SU-DHL-6 (cell line): ENCODE measurements at regions not wholly inside any gene's neighbourhood (a gene's known extent, or its start where the extent isn't known, plus 50 kb on each side); places are given as distances from the start of the nearest gene placed in this dataset.

Experiments used
- H2AFZ ChIP-seq: fragments of 200-600 bp; sonication (generic); 2 replicates; pipeline ENCODE4 v1.6.1; 2014; ENCODE audit warnings: low read depth, mild to moderate bottlenecking, moderate library complexity, mixed read lengths, antibody characterized with exemption, low read length; ENCODE audit not compliant: severe bottlenecking
- H3F3A ChIP-seq: fragments of 200-600 bp; shearing (Covaris generic); 2 replicates; pipeline ENCODE4 v1.6.0; 2016; ENCODE audit warnings: antibody characterized with exemption, mild to moderate bottlenecking; ENCODE audit not compliant: insufficient read depth
- H3K27ac ChIP-seq: fragments of 200-600 bp; sonication (generic); 2 replicates; pipeline ENCODE4 v1.5.1; 2016; ENCODE audit warnings: low read depth, mild to moderate bottlenecking, low read length, moderate library complexity, mixed read lengths
- H3K27me3 ChIP-seq: fragments of 200-600 bp; sonication (generic), shearing (Covaris generic); 2 replicates; pipeline ENCODE4 v1.6.0; 2014; ENCODE audit warnings: mild to moderate bottlenecking, low read length
- H3K36me3 ChIP-seq: fragments of 200-600 bp; sonication (generic); 2 replicates; pipeline ENCODE4 v1.6.1; 2014; ENCODE audit warnings: mild to moderate bottlenecking, low read length, mixed read lengths
- H3K4me2 ChIP-seq: fragments of 300-600, 200-600 bp; shearing (Covaris generic), sonication (generic); 2 replicates; pipeline ENCODE4 v1.6.0; 2014; ENCODE audit warnings: low read length, low read depth, mild to moderate bottlenecking; ENCODE audit not compliant: poor library complexity, severe bottlenecking
- H3K4me3 ChIP-seq: fragments of 200-600 bp; sonication (generic); 2 replicates; pipeline ENCODE4 v1.5.1; 2014; ENCODE audit warnings: antibody characterized with exemption, low read length, mild to moderate bottlenecking, mixed read lengths; ENCODE audit not compliant: insufficient read depth, poor library complexity, severe bottlenecking
- H3K79me2 ChIP-seq: fragments of 200-600 bp; sonication (generic); 2 replicates; pipeline ENCODE4 v1.6.1; 2014; ENCODE audit warnings: mild to moderate bottlenecking, low read length, moderate library complexity; ENCODE audit not compliant: insufficient read depth
- H3K9ac ChIP-seq: fragments of 200-600 bp; sonication (generic); 2 replicates; pipeline ENCODE4 v1.7.0; 2014; ENCODE audit warnings: mild to moderate bottlenecking, low read length
- H3K9me2 ChIP-seq: fragments of 200-600 bp; sonication (generic); replicated peaks from 2 replicates; pipeline ENCODE4 v1.6.1; 2014; ENCODE audit warnings: low read length; ENCODE audit not compliant: insufficient read depth
- H3K9me3 ChIP-seq: fragments of 200-600 bp; sonication (generic); 2 replicates; pipeline ENCODE4 v1.6.1; 2014; ENCODE audit warnings: low read length, mixed read lengths; ENCODE audit not compliant: insufficient read depth
- H4K20me1 ChIP-seq: fragments of 200-600 bp; sonication (generic); 2 replicates; pipeline ENCODE4 v1.6.1; 2014; ENCODE audit warnings: low read depth, mild to moderate bottlenecking, antibody characterized with exemption, low read length, moderate library complexity, mixed read lengths
- EZH2phosphoT487 ChIP-seq: fragments of 200-600 bp; sonication (generic), shearing (Covaris generic); conservative IDR thresholded peaks from 2 replicates; pipeline ENCODE4 v1.6.1; 2018; ENCODE audit warnings: mild to moderate bottlenecking, antibody characterized with exemption, low read length, moderate library complexity, mixed read lengths
- TF ChIP-seq, protein P1 (sequence below): fragments of 200-600 bp; sonication (generic); IDR thresholded peaks from one replicate; pipeline ENCODE4 v1.5.1; 2017; ENCODE audit warnings: antibody characterized with exemption, mild to moderate bottlenecking, low read length, moderate library complexity; ENCODE audit not compliant: insufficient read depth, poor library complexity, severe bottlenecking

DNA sequence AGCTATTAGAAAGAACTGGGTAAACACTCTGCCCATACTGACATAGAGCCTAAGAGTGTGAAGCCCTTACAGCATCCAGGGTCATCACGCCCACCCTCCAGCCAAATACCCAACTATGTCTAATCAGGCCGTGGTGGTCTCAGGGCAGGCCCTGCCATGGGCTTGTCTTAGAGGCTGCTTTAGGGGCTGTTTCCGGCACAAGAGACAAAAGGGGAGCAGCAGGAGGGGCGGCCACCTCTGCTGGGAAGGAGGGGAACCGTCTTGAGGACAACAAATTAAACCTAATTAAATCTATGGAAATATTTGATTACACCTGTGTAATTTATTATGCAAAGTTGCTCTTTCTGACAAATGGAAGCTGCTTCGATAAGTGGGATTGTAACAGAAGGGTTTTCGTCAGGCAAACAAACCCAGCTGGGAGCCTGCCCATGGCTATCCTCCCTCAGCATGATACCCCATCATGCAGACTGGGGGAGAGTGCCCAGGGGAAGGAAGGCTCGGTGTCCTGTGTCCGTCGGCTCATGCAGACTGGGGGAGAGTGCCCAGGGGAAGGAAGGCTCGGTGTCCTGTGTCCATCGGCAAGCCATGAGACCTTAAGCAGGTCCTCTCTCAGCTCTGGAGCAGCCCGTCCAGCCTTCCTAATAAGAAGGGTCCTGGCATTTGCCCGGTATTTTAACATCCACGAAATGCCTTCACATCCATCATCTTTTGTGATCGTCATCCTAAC is 163.6 kb upstream of the B3GAT1 start:
- H4K20me1 ChIP-seq = no peaks in the 10 kb centered on the region
- H3K27me3 ChIP-seq = no peaks in the 10 kb centered on the region
- no peak overlapping the region for H2AFZ ChIP-seq
- no peaks in the 10 kb centered on the region for H3K36me3 ChIP-seq
- no peaks in the 10 kb centered on the region for H3K9me2 ChIP-seq
- no peak overlapping the region for H3K4me3 ChIP-seq
- no peak overlapping the region for H3K27ac ChIP-seq
- H3K9me3 ChIP-seq = no peaks in the 10 kb centered on the region
- TF ChIP-seq EZH2phosphoT487 = no peak
- TF ChIP-seq, protein P1, sequence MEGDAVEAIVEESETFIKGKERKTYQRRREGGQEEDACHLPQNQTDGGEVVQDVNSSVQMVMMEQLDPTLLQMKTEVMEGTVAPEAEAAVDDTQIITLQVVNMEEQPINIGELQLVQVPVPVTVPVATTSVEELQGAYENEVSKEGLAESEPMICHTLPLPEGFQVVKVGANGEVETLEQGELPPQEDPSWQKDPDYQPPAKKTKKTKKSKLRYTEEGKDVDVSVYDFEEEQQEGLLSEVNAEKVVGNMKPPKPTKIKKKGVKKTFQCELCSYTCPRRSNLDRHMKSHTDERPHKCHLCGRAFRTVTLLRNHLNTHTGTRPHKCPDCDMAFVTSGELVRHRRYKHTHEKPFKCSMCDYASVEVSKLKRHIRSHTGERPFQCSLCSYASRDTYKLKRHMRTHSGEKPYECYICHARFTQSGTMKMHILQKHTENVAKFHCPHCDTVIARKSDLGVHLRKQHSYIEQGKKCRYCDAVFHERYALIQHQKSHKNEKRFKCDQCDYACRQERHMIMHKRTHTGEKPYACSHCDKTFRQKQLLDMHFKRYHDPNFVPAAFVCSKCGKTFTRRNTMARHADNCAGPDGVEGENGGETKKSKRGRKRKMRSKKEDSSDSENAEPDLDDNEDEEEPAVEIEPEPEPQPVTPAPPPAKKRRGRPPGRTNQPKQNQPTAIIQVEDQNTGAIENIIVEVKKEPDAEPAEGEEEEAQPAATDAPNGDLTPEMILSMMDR = no peak
- H3K9ac ChIP-seq = no peak overlapping the region
- no peak overlapping the region for H3K4me2 ChIP-seq
- H3F3A ChIP-seq = no peaks in the 10 kb centered on the region
- no peaks in the 10 kb centered on the region for H3K79me2 ChIP-seq

DNA sequence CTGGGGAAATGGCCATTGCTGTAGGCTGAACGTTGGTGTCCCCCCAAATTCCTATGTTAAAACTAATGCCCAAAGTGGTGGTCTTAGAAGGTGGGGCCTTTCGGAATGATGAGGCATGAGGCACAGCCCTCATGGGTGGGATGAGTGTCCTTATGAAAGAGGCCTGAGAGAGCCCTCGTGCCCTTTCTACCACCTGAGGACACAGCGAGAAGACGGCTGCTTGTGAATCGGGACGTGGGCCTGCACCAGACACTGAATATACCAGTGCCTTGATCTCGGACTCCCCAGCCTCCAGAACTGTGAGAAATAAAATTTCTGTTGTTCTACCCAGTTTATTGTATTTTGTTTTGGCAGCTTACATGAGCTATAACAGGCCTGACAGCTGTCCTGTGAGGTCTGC is 162.9 kb upstream of the B3GAT1 start:
- Histone ChIP-seq H3K27ac (no peak overlapping the region), H3K36me3 (no peaks in the 10 kb centered on the region), H3K4me3 (no peak overlapping the region), H4K20me1 (no peaks in the 10 kb centered on the region), H3K79me2 (no peaks in the 10 kb centered on the region), H3K4me2 (no peak overlapping the region), H2AFZ (no peak overlapping the region), H3K9ac (no peak overlapping the region), H3K9me3 (no peaks in the 10 kb centered on the region), H3K27me3 (no peaks in the 10 kb centered on the region), H3F3A (no peaks in the 10 kb centered on the region), H3K9me2 (no peaks in the 10 kb centered on the region)
- no peak for TF ChIP-seq EZH2phosphoT487
- TF ChIP-seq, protein P1 = no peak

GRCh38 chr11:134574425-134574824 is 162.4 kb upstream of the B3GAT1 start:
- H3K27me3 ChIP-seq = no peaks in the 10 kb centered on the region
- no peaks in the 10 kb centered on the region for H3K9me3 ChIP-seq
- no peak overlapping the region for H3K4me3 ChIP-seq
- H3K79me2 ChIP-seq = no peaks in the 10 kb centered on the region
- no peak overlapping the region for H3K4me2 ChIP-seq
- H4K20me1 ChIP-seq = no peaks in the 10 kb centered on the region
- H3K9ac ChIP-seq = no peak overlapping the region
- H2AFZ ChIP-seq = no peak overlapping the region
- TF ChIP-seq EZH2phosphoT487 = no peak
- TF ChIP-seq, protein P1 = no peak
- H3F3A ChIP-seq = no peaks in the 10 kb centered on the region
- H3K27ac ChIP-seq = no peak overlapping the region
- no peaks in the 10 kb centered on the region for H3K9me2 ChIP-seq
- H3K36me3 ChIP-seq = no peaks in the 10 kb centered on the region
